PFSK-1 (cell line): ENCODE measurements at regions not wholly inside any gene's neighbourhood (a gene's known extent, or its start where the extent isn't known, plus 50 kb on each side); places are given as distances from the start of the nearest gene placed in this dataset.

Experiments
- FOXP2 ChIP-seq: optimal IDR thresholded peaks from 2 replicates; pipeline ENCODE3; 2011; ENCODE audit warnings: borderline replicate concordance, control low read depth, inconsistent platforms; ENCODE audit not compliant: insufficient read depth; ENCODE audit errors: extremely low read length, extremely low read depth
- POLR2AphosphoS5 ChIP-seq: IDR thresholded peaks from 2 replicates; pipeline ENCODE4 v1.6.1; 2012; ENCODE audit warnings: low read depth, mild to moderate bottlenecking, control low read depth, low read length, moderate library complexity
- REST ChIP-seq, 2 experiments: IDR thresholded peaks; 2 replicates each; pipeline versions ENCODE4 v1.6.1 to v1.8.0; 2011 to 2012; ENCODE audit warnings: low read depth in 2 of 2, low read length in 2 of 2, control low read depth in 1 of 2, inconsistent platforms in 1 of 2, mild to moderate bottlenecking in 1 of 2, moderate library complexity in 1 of 2; ENCODE audit not compliant: insufficient read depth in 1 of 2
- SIN3A ChIP-seq: IDR thresholded peaks from 2 replicates; pipeline ENCODE4 v1.6.1; 2012; ENCODE audit warnings: mild to moderate bottlenecking, low read length, moderate library complexity, borderline replicate concordance; ENCODE audit not compliant: insufficient read depth
- TAF1 ChIP-seq: IDR thresholded peaks from 2 replicates; pipeline ENCODE4 v1.6.1; 2012; ENCODE audit warnings: low read length, control low read depth, borderline replicate concordance; ENCODE audit not compliant: insufficient read depth

GRCh38 chr4:96352051-96352517, 512.2 kb downstream of the PDHA2 start:
- TF ChIP-seq REST (IDR thresholded peaks at IDR 0.05; ENCODE audit: insufficient read depth in 1 of 2, low read depth in 2 of 2, low read length in 2 of 2), result no peak
- TF ChIP-seq TAF1, result no peak
- TF ChIP-seq FOXP2, result no peak
- TF ChIP-seq SIN3A, result no peak
- TF ChIP-seq POLR2AphosphoS5, result no peak
